Ishikawa (cell line): ENCODE measurements at regions not wholly inside any gene's neighbourhood (a gene's known extent, or its start where the extent isn't known, plus 50 kb on each side); places are given as distances from the start of the nearest gene placed in this dataset.

Experiments used
- EGR1 ChIP-seq: IDR thresholded peaks from 2 replicates; pipeline ENCODE4 v1.6.1; 2012
- MAX ChIP-seq: IDR thresholded peaks from 2 replicates; pipeline ENCODE4 v1.6.1; 2012
- YY1 ChIP-seq: IDR thresholded peaks from 2 replicates; pipeline ENCODE4 v1.6.1; 2012; ENCODE audit warnings: low read depth
- ZBTB7A ChIP-seq: IDR thresholded peaks from 2 replicates; pipeline ENCODE4 v1.6.1; 2012; ENCODE audit warnings: low read depth

GRCh38 chr6:77030929-77031674 lies 432.2 kb downstream of the HTR1B start:
- TF ChIP-seq YY1 (no peak), MAX (no peak), EGR1 (no peak), ZBTB7A (no peak)
